ENCODE measurements at regions not wholly inside any gene's neighbourhood (a gene's known extent, or its start where the extent isn't known, plus 50 kb on each side); places are given as distances from the start of the nearest gene placed in this dataset.
A peak's percentile ranks its signal among the peaks of the same experiment; 100 is the strongest.

GRCh38 chrX:125424536-125424935 lies 104.9 kb downstream of the TEX13C start:
- Histone ChIP-seq H2AFZ (ENCODE audit: low read depth, low read length) (no peak overlapping the region), H3K4me2 (ENCODE audit: low read length) (no peak overlapping the region), H4K20me1 (ENCODE audit: insufficient read depth, low read length) (no peaks in the 10 kb centered on the region), H3K9me3 (ENCODE audit: insufficient read depth, low read depth, low read length) (no peaks in the 10 kb centered on the region), H3K27ac (ENCODE audit: low read depth, low read length) (no peak overlapping the region), H3K4me1 (ENCODE audit: insufficient read depth, low read length) (no peaks in the 10 kb centered on the region), H3K4me3 (ENCODE audit: insufficient read depth, low read depth, low read length) (no peak overlapping the region), H3K36me3 (ENCODE audit: insufficient read depth, low read length) (no peaks in the 10 kb centered on the region), H3K27me3 (ENCODE audit: insufficient read depth, low read length) (no peaks in the 10 kb centered on the region), H3K79me2 (ENCODE audit: insufficient read depth, low read length) (no peaks in the 10 kb centered on the region), H3K9ac (ENCODE audit: low read length) (no peak overlapping the region)
- Mint-ChIP-seq H3K27ac (ENCODE audit: unreplicated experiment) (no peak overlapping the region), H3K4me3 (ENCODE audit: unreplicated experiment) (no peak overlapping the region), H3K27me3 (ENCODE audit: low read depth, unreplicated experiment) (no peaks in the 10 kb centered on the region), H3K9me3 (ENCODE audit: unreplicated experiment) (no peaks in the 10 kb centered on the region), H3K4me1 (ENCODE audit: low read depth, unreplicated experiment) (no peaks in the 10 kb centered on the region), H3K36me3 (ENCODE audit: low read depth, unreplicated experiment) (no peaks in the 10 kb centered on the region)
- no peak for DNase-seq (ENCODE audit: low read depth)
- no peak for TF ChIP-seq EZH2 (IDR thresholded peaks at IDR 0.05; ENCODE audit: insufficient read depth, low read length)
- TF ChIP-seq, protein P1, sequence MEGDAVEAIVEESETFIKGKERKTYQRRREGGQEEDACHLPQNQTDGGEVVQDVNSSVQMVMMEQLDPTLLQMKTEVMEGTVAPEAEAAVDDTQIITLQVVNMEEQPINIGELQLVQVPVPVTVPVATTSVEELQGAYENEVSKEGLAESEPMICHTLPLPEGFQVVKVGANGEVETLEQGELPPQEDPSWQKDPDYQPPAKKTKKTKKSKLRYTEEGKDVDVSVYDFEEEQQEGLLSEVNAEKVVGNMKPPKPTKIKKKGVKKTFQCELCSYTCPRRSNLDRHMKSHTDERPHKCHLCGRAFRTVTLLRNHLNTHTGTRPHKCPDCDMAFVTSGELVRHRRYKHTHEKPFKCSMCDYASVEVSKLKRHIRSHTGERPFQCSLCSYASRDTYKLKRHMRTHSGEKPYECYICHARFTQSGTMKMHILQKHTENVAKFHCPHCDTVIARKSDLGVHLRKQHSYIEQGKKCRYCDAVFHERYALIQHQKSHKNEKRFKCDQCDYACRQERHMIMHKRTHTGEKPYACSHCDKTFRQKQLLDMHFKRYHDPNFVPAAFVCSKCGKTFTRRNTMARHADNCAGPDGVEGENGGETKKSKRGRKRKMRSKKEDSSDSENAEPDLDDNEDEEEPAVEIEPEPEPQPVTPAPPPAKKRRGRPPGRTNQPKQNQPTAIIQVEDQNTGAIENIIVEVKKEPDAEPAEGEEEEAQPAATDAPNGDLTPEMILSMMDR (IDR thresholded peaks at IDR 0.05; ENCODE audit: insufficient read depth, low read depth, low read length) = no peak
- FAIRE-seq = peak; percentile 49

DNA sequence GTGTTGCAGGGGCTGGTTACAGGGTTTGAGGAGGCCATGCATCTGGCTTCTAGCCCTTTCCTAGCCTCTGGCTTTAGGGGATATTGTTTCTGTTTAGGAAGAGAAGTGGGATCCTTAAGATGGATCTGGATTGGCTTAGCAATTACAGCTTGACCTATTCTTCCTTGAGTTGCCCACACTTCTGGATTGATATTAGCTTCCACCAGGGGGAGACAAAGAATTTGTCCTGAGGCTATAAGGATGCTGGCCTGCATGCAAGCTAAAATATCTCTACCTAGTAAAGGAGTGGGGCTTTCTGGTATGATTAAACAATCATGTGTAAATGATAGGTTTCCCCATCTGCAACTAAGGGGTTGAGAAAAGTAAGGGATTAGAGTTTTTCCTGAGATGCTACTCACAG lies 117.2 kb downstream of the TEX13C start:
- DNase-seq (ENCODE audit: low read depth) = no peak
- Histone ChIP-seq H3K79me2 (ENCODE audit: insufficient read depth, low read length) (no peaks in the 10 kb centered on the region), H3K9ac (ENCODE audit: low read length) (no peak overlapping the region), H4K20me1 (ENCODE audit: insufficient read depth, low read length) (no peaks in the 10 kb centered on the region), H2AFZ (ENCODE audit: low read depth, low read length) (no peak overlapping the region), H3K4me1 (ENCODE audit: insufficient read depth, low read length) (no peaks in the 10 kb centered on the region), H3K9me3 (ENCODE audit: insufficient read depth, low read depth, low read length) (no peaks in the 10 kb centered on the region), H3K4me2 (ENCODE audit: low read length) (no peak overlapping the region), H3K36me3 (ENCODE audit: insufficient read depth, low read length) (no peaks in the 10 kb centered on the region), H3K27ac (ENCODE audit: low read depth, low read length) (no peak overlapping the region), H3K4me3 (ENCODE audit: insufficient read depth, low read depth, low read length) (no peak overlapping the region), H3K27me3 (ENCODE audit: insufficient read depth, low read length) (no peaks in the 10 kb centered on the region)
- Mint-ChIP-seq H3K4me1 (ENCODE audit: low read depth, unreplicated experiment) (no peaks in the 10 kb centered on the region), H3K4me3 (ENCODE audit: unreplicated experiment) (no peak overlapping the region), H3K9me3 (ENCODE audit: unreplicated experiment) (no peaks in the 10 kb centered on the region), H3K27me3 (ENCODE audit: low read depth, unreplicated experiment) (no peaks in the 10 kb centered on the region), H3K36me3 (ENCODE audit: low read depth, unreplicated experiment) (no peaks in the 10 kb centered on the region), H3K27ac (ENCODE audit: unreplicated experiment) (no peak overlapping the region)
- TF ChIP-seq, protein P1 (IDR thresholded peaks at IDR 0.05; ENCODE audit: insufficient read depth, low read depth, low read length) = peak; percentile 23
- TF ChIP-seq EZH2 (IDR thresholded peaks at IDR 0.05; ENCODE audit: insufficient read depth, low read length) = no peak
- FAIRE-seq = peak; percentile 58

GRCh38 chrX:125439194-125439849 lies 119.7 kb downstream of the TEX13C start:
- no peak for FAIRE-seq
- peaks cover 2% of the 10 kb centered on the region for H3K9me3 Mint-ChIP-seq (ENCODE audit: unreplicated experiment)

More at GRCh38 chrX:125439194-125439849, 119.7 kb downstream of the TEX13C start:
- Mint-ChIP-seq H3K4me3 (ENCODE audit: unreplicated experiment) (no peak overlapping the region), H3K4me1 (ENCODE audit: low read depth, unreplicated experiment) (peaks cover 4% of the 10 kb centered on the region), H3K36me3 (ENCODE audit: low read depth, unreplicated experiment) (no peaks in the 10 kb centered on the region), H3K27me3 (ENCODE audit: low read depth, unreplicated experiment) (no peaks in the 10 kb centered on the region), H3K27ac (ENCODE audit: unreplicated experiment) (no peak overlapping the region)
- no peak overlapping the region for H2AFZ ChIP-seq (ENCODE audit: low read depth, low read length)
- TF ChIP-seq EZH2 (IDR thresholded peaks at IDR 0.05; ENCODE audit: insufficient read depth, low read length) = no peak
- TF ChIP-seq, protein P1 (IDR thresholded peaks at IDR 0.05; ENCODE audit: insufficient read depth, low read depth, low read length) = no peak
- no peaks in the 10 kb centered on the region for H3K9me3 ChIP-seq (ENCODE audit: insufficient read depth, low read depth, low read length)
- H3K27me3 ChIP-seq (ENCODE audit: insufficient read depth, low read length) = no peaks in the 10 kb centered on the region
- no peak for DNase-seq (ENCODE audit: low read depth)
- H3K4me2 ChIP-seq (ENCODE audit: low read length) = no peak overlapping the region
- H3K9ac ChIP-seq (ENCODE audit: low read length) = no peak overlapping the region
- H3K27ac ChIP-seq (ENCODE audit: low read depth, low read length) = no peak overlapping the region
- H3K36me3 ChIP-seq (ENCODE audit: insufficient read depth, low read length) = no peaks in the 10 kb centered on the region
- H3K4me1 ChIP-seq (ENCODE audit: insufficient read depth, low read length) = no peaks in the 10 kb centered on the region
- no peak overlapping the region for H3K4me3 ChIP-seq (ENCODE audit: insufficient read depth, low read depth, low read length)
- H4K20me1 ChIP-seq (ENCODE audit: insufficient read depth, low read length) = no peaks in the 10 kb centered on the region
- H3K79me2 ChIP-seq (ENCODE audit: insufficient read depth, low read length) = no peaks in the 10 kb centered on the region

Data from astrocyte (in vitro differentiated cells and primary cell).